ENCODE measurements at regions not wholly inside any gene's neighbourhood (a gene's known extent, or its start where the extent isn't known, plus 50 kb on each side); places are given as distances from the start of the nearest gene placed in this dataset.

DNA sequence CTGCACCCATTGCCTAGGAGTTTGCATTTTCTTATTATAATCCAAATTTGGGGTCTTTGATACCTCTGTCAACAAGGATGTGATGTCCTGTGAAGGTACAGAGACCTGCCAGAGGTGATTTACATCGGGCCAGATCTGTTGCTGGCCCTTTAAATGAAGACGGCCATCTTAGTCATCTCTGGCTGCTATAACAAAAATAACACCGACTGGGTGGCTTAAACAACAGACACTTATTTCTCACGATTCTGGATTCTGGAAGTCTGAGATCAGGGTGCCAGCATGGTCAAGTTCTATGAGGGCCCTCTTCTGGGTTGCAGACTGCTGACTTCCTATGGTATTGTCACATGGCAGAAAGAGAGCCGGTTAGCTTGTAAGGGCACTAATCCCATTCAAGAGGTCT, 75.7 kb downstream of the F11 start:
- no peak for ATAC-seq
- TF ChIP-seq, protein P1, sequence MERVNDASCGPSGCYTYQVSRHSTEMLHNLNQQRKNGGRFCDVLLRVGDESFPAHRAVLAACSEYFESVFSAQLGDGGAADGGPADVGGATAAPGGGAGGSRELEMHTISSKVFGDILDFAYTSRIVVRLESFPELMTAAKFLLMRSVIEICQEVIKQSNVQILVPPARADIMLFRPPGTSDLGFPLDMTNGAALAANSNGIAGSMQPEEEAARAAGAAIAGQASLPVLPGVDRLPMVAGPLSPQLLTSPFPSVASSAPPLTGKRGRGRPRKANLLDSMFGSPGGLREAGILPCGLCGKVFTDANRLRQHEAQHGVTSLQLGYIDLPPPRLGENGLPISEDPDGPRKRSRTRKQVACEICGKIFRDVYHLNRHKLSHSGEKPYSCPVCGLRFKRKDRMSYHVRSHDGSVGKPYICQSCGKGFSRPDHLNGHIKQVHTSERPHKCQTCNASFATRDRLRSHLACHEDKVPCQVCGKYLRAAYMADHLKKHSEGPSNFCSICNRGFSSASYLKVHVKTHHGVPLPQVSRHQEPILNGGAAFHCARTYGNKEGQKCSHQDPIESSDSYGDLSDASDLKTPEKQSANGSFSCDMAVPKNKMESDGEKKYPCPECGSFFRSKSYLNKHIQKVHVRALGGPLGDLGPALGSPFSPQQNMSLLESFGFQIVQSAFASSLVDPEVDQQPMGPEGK (CRISPR knock-in tag; IDR thresholded peaks at IDR 0.05; ENCODE audit: borderline replicate concordance), result no peak
- TF ChIP-seq ZC3H10 (CRISPR knock-in tag; IDR thresholded peaks at IDR 0.05) (no peak), GLIS3 (CRISPR knock-in tag; IDR thresholded peaks at IDR 0.05) (no peak), ARNTL (CRISPR knock-in tag; IDR thresholded peaks at IDR 0.05; ENCODE audit: borderline replicate concordance, low read depth) (no peak), TOX (CRISPR knock-in tag; IDR thresholded peaks at IDR 0.05; ENCODE audit: borderline replicate concordance) (no peak), CSDC2 (CRISPR knock-in tag; IDR thresholded peaks at IDR 0.05) (no peak), PPARA (CRISPR knock-in tag; IDR thresholded peaks at IDR 0.05; ENCODE audit: borderline replicate concordance) (no peak), ISL1 (CRISPR knock-in tag; IDR thresholded peaks at IDR 0.05) (no peak), ESRRG (CRISPR knock-in tag; IDR thresholded peaks at IDR 0.05) (no peak), RARB (CRISPR knock-in tag; IDR thresholded peaks at IDR 0.05) (no peak), ZFP3 (CRISPR knock-in tag; IDR thresholded peaks at IDR 0.05) (no peak), ZFP30 (CRISPR knock-in tag; IDR thresholded peaks at IDR 0.05) (no peak), SNAI2 (CRISPR knock-in tag; IDR thresholded peaks at IDR 0.05) (no peak), ZNF565 (CRISPR knock-in tag; conservative IDR thresholded peaks at IDR 0.05; ENCODE audit: low read depth) (no peak)
- TF ChIP-seq, protein P2, sequence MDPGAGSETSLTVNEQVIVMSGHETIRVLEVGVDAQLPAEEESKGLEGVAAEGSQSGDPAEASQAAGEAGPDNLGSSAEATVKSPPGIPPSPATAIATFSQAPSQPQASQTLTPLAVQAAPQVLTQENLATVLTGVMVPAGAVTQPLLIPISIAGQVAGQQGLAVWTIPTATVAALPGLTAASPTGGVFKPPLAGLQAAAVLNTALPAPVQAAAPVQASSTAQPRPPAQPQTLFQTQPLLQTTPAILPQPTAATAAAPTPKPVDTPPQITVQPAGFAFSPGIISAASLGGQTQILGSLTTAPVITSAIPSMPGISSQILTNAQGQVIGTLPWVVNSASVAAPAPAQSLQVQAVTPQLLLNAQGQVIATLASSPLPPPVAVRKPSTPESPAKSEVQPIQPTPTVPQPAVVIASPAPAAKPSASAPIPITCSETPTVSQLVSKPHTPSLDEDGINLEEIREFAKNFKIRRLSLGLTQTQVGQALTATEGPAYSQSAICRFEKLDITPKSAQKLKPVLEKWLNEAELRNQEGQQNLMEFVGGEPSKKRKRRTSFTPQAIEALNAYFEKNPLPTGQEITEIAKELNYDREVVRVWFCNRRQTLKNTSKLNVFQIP (CRISPR knock-in tag; IDR thresholded peaks at IDR 0.05; ENCODE audit: borderline replicate concordance, low read depth), result no peak
- TF ChIP-seq, protein P3, sequence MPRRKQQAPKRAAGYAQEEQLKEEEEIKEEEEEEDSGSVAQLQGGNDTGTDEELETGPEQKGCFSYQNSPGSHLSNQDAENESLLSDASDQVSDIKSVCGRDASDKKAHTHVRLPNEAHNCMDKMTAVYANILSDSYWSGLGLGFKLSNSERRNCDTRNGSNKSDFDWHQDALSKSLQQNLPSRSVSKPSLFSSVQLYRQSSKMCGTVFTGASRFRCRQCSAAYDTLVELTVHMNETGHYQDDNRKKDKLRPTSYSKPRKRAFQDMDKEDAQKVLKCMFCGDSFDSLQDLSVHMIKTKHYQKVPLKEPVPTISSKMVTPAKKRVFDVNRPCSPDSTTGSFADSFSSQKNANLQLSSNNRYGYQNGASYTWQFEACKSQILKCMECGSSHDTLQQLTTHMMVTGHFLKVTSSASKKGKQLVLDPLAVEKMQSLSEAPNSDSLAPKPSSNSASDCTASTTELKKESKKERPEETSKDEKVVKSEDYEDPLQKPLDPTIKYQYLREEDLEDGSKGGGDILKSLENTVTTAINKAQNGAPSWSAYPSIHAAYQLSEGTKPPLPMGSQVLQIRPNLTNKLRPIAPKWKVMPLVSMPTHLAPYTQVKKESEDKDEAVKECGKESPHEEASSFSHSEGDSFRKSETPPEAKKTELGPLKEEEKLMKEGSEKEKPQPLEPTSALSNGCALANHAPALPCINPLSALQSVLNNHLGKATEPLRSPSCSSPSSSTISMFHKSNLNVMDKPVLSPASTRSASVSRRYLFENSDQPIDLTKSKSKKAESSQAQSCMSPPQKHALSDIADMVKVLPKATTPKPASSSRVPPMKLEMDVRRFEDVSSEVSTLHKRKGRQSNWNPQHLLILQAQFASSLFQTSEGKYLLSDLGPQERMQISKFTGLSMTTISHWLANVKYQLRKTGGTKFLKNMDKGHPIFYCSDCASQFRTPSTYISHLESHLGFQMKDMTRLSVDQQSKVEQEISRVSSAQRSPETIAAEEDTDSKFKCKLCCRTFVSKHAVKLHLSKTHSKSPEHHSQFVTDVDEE (CRISPR knock-in tag; IDR thresholded peaks at IDR 0.05), result no peak
- TF ChIP-seq, protein P4, sequence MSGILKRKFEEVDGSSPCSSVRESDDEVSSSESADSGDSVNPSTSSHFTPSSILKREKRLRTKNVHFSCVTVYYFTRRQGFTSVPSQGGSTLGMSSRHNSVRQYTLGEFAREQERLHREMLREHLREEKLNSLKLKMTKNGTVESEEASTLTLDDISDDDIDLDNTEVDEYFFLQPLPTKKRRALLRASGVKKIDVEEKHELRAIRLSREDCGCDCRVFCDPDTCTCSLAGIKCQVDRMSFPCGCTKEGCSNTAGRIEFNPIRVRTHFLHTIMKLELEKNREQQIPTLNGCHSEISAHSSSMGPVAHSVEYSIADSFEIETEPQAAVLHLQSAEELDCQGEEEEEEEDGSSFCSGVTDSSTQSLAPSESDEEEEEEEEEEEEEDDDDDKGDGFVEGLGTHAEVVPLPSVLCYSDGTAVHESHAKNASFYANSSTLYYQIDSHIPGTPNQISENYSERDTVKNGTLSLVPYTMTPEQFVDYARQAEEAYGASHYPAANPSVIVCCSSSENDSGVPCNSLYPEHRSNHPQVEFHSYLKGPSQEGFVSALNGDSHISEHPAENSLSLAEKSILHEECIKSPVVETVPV (CRISPR knock-in tag; IDR thresholded peaks at IDR 0.05), result no peak

Data from SK-N-SH treated with all-trans-retinoic acid at 6 μM for 48 hours (cell line).